Lower leg skin (tissue), 3 donors: ENCODE measurements at regions not wholly inside any gene's neighbourhood (a gene's known extent, or its start where the extent isn't known, plus 50 kb on each side); places are given as distances from the start of the nearest gene placed in this dataset.

Experiments used
- POLR2A ChIP-seq, 2 donors: fragments of 450-650 bp; IDR thresholded peaks; one replicate each; pipeline ENCODE4 v1.6.1; 2016 to 2017; ENCODE audit warnings: antibody characterized with exemption in 2 of 2, mild to moderate bottlenecking in 1 of 2, moderate library complexity in 1 of 2
- TF ChIP-seq, protein P1 (sequence below), 3 donors: fragments of 450-650 bp; IDR thresholded peaks; one replicate each; pipeline ENCODE4 v1.5.1; 2016; ENCODE audit warnings: antibody characterized with exemption in 3 of 3, mild to moderate bottlenecking in 3 of 3, moderate library complexity in 2 of 3

DNA sequence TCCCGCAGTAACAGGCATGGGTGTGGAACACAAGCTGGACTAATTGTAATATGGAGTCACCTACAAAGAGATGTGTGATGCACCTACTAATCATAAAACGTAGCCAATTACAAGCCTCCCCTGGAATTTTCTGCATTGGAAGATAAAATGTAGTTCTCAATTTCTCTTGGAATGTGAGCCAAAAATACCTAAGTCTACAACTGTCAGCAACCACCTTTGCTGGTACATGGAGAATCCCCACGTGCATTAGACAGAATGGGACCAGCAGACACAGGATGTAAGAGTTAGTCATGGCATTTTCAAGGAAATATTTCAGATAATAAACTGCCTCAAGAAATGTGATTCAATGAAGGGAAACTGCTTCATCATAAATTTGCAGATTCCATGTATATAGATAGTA is 85.6 kb upstream of the DCC start:
- TF ChIP-seq POLR2A (IDR thresholded peaks at IDR 0.05): no peak
- TF ChIP-seq, protein P1, sequence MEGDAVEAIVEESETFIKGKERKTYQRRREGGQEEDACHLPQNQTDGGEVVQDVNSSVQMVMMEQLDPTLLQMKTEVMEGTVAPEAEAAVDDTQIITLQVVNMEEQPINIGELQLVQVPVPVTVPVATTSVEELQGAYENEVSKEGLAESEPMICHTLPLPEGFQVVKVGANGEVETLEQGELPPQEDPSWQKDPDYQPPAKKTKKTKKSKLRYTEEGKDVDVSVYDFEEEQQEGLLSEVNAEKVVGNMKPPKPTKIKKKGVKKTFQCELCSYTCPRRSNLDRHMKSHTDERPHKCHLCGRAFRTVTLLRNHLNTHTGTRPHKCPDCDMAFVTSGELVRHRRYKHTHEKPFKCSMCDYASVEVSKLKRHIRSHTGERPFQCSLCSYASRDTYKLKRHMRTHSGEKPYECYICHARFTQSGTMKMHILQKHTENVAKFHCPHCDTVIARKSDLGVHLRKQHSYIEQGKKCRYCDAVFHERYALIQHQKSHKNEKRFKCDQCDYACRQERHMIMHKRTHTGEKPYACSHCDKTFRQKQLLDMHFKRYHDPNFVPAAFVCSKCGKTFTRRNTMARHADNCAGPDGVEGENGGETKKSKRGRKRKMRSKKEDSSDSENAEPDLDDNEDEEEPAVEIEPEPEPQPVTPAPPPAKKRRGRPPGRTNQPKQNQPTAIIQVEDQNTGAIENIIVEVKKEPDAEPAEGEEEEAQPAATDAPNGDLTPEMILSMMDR (IDR thresholded peaks at IDR 0.05): no peak
